MM.1S (cell line): ENCODE measurements at regions not wholly inside any gene's neighbourhood (a gene's known extent, or its start where the extent isn't known, plus 50 kb on each side); places are given as distances from the start of the nearest gene placed in this dataset.
"Not testable (repeated sequence)": the region's sequence is repeated elsewhere in the genome, so short reads cannot be mapped to it uniquely, and the experiment has no call there.

ENCODE experiments used
- DNase-seq: peaks from one replicate; pipeline ENCODE4 v3.0.0-alpha.2; 2015
- H2AFZ ChIP-seq: fragments of 300-600 bp; sonication (generic); 2 replicates; pipeline ENCODE4 v1.6.0; 2016; ENCODE audit warnings: antibody characterized with exemption, low read length
- H3F3A ChIP-seq: fragments of 300-600 bp; sonication (generic); 2 replicates; pipeline ENCODE4 v1.6.1; 2016; ENCODE audit warnings: mild to moderate bottlenecking, antibody characterized with exemption, low read length, moderate library complexity, mixed read lengths; ENCODE audit not compliant: insufficient read depth
- H3K27ac ChIP-seq: fragments of 300-600 bp; sonication (generic); 2 replicates; pipeline ENCODE4 v1.5.1; 2016; ENCODE audit warnings: mild to moderate bottlenecking, low read length
- H3K27me3 ChIP-seq: fragments of 300-600 bp; sonication (generic); replicated peaks from 2 replicates; pipeline ENCODE4 v1.6.0; 2016; ENCODE audit warnings: low read length; ENCODE audit not compliant: insufficient read depth
- H3K36me3 ChIP-seq: fragments of 300-600 bp; sonication (generic); replicated peaks from 2 replicates; pipeline ENCODE4 v1.6.1; 2016; ENCODE audit warnings: mild to moderate bottlenecking, low read length, mixed read lengths; ENCODE audit not compliant: insufficient read depth
- H3K4me1 ChIP-seq: fragments of 300-600 bp; sonication (generic); 2 replicates; pipeline ENCODE4 v1.6.1; 2016; ENCODE audit warnings: low read length, mixed read lengths
- H3K4me2 ChIP-seq: fragments of 300-600 bp; sonication (generic); 2 replicates; pipeline ENCODE4 v1.6.0; 2016; ENCODE audit warnings: low read depth, low read length
- H3K4me3 ChIP-seq: fragments of 300-600 bp; sonication (generic); 2 replicates; pipeline ENCODE4 v1.5.1; 2016; ENCODE audit warnings: low read length, mixed read lengths
- H3K79me2 ChIP-seq: fragments of 300-600 bp; sonication (generic); 2 replicates; pipeline ENCODE4 v1.6.1; 2016; ENCODE audit warnings: mixed run types, low read length, mixed read lengths
- H3K9ac ChIP-seq: fragments of 300-600 bp; sonication (generic); 2 replicates; pipeline ENCODE4 v1.6.1; 2016; ENCODE audit warnings: low read length, mixed read lengths
- H3K9me2 ChIP-seq: fragments of 300-600 bp; sonication (generic); replicated peaks from 2 replicates; pipeline ENCODE4 v1.6.1; 2016; ENCODE audit warnings: mild to moderate bottlenecking, low read length, mixed read lengths; ENCODE audit not compliant: insufficient read depth
- H3K9me3 ChIP-seq: fragments of 300-600 bp; sonication (generic); replicated peaks from 2 replicates; pipeline ENCODE4 v1.6.1; 2016; ENCODE audit warnings: mild to moderate bottlenecking, low read length, mixed read lengths; ENCODE audit not compliant: insufficient read depth
- H4K20me1 ChIP-seq: fragments of 300-600 bp; sonication (generic); 2 replicates; pipeline ENCODE4 v1.6.1; 2016; ENCODE audit warnings: mild to moderate bottlenecking, low read length, moderate library complexity, mixed read lengths; ENCODE audit not compliant: insufficient read depth
- CTCF ChIP-seq: fragments of 300-600 bp; sonication (generic); IDR thresholded peaks from 2 replicates; pipeline ENCODE4 v1.5.1; 2016; ENCODE audit warnings: antibody characterized with exemption, low read length, mixed read lengths
- EZH2 ChIP-seq: fragments of 300-600 bp; sonication (generic); optimal IDR thresholded peaks from 2 replicates; pipeline ENCODE3; 2017; ENCODE audit warnings: low read depth, mild to moderate bottlenecking, antibody characterized with exemption, low read length, mixed read lengths
- EZH2phosphoT487 ChIP-seq: fragments of 300-600 bp; sonication (generic); IDR thresholded peaks from 2 replicates; pipeline ENCODE4 v1.6.1; 2018; ENCODE audit warnings: antibody characterized with exemption, low read length

- no peaks in the 10 kb centered on the region for H3K9me3 ChIP-seq
- no peaks in the 10 kb centered on the region for H3F3A ChIP-seq
- H3K9me2 ChIP-seq = no peaks in the 10 kb centered on the region
- TF ChIP-seq EZH2 (no peak), EZH2phosphoT487 (no peak), CTCF (no peak)
- no peak overlapping the region for H3K4me2 ChIP-seq
- H3K27me3 ChIP-seq = no peaks in the 10 kb centered on the region
- no peak overlapping the region for H2AFZ ChIP-seq
- DNase-seq = no peak
- no peaks in the 10 kb centered on the region for H4K20me1 ChIP-seq
- H3K79me2 ChIP-seq = no peaks in the 10 kb centered on the region
- no peak overlapping the region for H3K4me3 ChIP-seq
- H3K9ac ChIP-seq = no peak overlapping the region
- H3K27ac ChIP-seq = no peak overlapping the region
- H3K36me3 ChIP-seq = no peaks in the 10 kb centered on the region
- no peaks in the 10 kb centered on the region for H3K4me1 ChIP-seq
Measured at GRCh38 chr1:95657248-95657647, 423.2 kb downstream of the RWDD3 start.

DNA sequence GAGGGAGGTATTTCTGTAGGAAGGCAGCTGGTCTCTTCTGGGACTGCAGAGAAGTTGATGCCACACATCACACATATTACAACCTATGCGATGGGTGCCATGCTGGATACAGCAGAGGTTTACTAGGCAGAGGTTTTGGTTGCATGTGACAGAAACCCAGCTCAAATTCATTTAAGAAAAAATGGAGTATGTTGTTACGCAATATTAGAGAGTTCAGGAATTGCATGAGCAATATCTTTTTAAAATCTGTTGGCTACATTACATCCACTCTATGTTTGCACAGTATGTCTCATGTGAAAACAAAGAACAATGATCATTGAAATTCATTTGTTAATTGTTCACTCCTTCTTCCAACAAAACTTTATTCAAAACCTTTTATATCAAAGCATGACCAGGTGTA, 425.2 kb downstream of the RWDD3 start:
- TF ChIP-seq EZH2phosphoT487 (no peak), EZH2 (no peak), CTCF (no peak)
- Histone ChIP-seq H3K4me3 (no peak overlapping the region), H3K27ac (no peak overlapping the region), H4K20me1 (no peaks in the 10 kb centered on the region), H3K27me3 (no peaks in the 10 kb centered on the region), H3K9me2 (no peaks in the 10 kb centered on the region), H3K9me3 (no peaks in the 10 kb centered on the region), H3K36me3 (no peaks in the 10 kb centered on the region), H3K9ac (no peak overlapping the region), H3K4me2 (no peak overlapping the region), H3K4me1 (no peaks in the 10 kb centered on the region), H2AFZ (no peak overlapping the region), H3K79me2 (no peaks in the 10 kb centered on the region), H3F3A (no peaks in the 10 kb centered on the region)
- no peak for DNase-seq

DNA sequence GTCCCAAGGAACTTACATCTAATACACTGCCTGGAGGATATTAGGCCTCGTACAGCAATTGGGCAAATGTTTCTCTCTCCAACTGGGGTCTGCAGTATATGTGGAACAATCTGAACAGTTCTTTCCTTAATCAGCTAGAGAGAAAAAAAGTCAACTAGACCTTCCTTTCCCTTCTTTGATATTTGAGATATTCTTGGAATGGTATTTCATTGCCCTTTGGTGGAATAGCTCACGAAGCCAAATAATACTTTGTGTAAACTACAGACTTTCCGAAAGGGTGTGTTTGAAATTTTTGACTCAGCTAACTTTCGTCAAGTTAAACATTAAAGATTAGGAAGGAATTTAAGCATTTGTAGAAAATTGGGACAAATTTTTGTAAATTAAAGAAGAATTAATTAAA, 425.6 kb downstream of the RWDD3 start:
- Histone ChIP-seq H3F3A (no peaks in the 10 kb centered on the region), H3K36me3 (no peaks in the 10 kb centered on the region), H3K27ac (no peak overlapping the region), H3K9me2 (no peaks in the 10 kb centered on the region), H4K20me1 (no peaks in the 10 kb centered on the region), H3K4me3 (no peak overlapping the region), H3K9me3 (no peaks in the 10 kb centered on the region), H3K4me2 (no peak overlapping the region), H3K79me2 (no peaks in the 10 kb centered on the region), H3K9ac (no peak overlapping the region), H3K4me1 (no peaks in the 10 kb centered on the region), H2AFZ (no peak overlapping the region), H3K27me3 (no peaks in the 10 kb centered on the region)
- TF ChIP-seq EZH2 (no peak), CTCF (no peak), EZH2phosphoT487 (no peak)
- no peak for DNase-seq

GRCh38 chr1:95660736-95661135, 426.7 kb downstream of the RWDD3 start:
- H3K4me2 ChIP-seq = no peak overlapping the region
- no peak overlapping the region for H3K4me3 ChIP-seq
- H3K4me1 ChIP-seq = no peaks in the 10 kb centered on the region
- no peaks in the 10 kb centered on the region for H3K36me3 ChIP-seq
- H3K9ac ChIP-seq = no peak overlapping the region
- H3K79me2 ChIP-seq = no peaks in the 10 kb centered on the region
- H2AFZ ChIP-seq = no peak overlapping the region
- DNase-seq = no peak
- no peak overlapping the region for H3K27ac ChIP-seq
- H3K9me2 ChIP-seq = no peaks in the 10 kb centered on the region
- no peak for TF ChIP-seq EZH2phosphoT487
- TF ChIP-seq EZH2 = no peak
- TF ChIP-seq CTCF = no peak
- H4K20me1 ChIP-seq = no peaks in the 10 kb centered on the region
- no peaks in the 10 kb centered on the region for H3F3A ChIP-seq
- H3K27me3 ChIP-seq = no peaks in the 10 kb centered on the region
- H3K9me3 ChIP-seq = no peaks in the 10 kb centered on the region

- not testable (repeated sequence) for H3K9me3 ChIP-seq, H3K36me3 ChIP-seq, H3K4me3 ChIP-seq, DNase-seq, H3K9me2 ChIP-seq, H3F3A ChIP-seq, H3K27ac ChIP-seq, H3K27me3 ChIP-seq, H3K79me2 ChIP-seq, H4K20me1 ChIP-seq, H3K4me1 ChIP-seq, H2AFZ ChIP-seq, H3K9ac ChIP-seq, H3K4me2 ChIP-seq
Measured at GRCh38 chr1:95663530-95663929, 429.5 kb downstream of the RWDD3 start.
